Activated naive CD4-positive, alpha-beta T cell treated with anti-CD3 and anti-CD28 coated beads, Interleukin-2, amount 50 U/mL, for 72 hours (primary cell): ENCODE measurements at regions not wholly inside any gene's neighbourhood (a gene's known extent, or its start where the extent isn't known, plus 50 kb on each side); places are given as distances from the start of the nearest gene placed in this dataset.

Source experiments
- ATAC-seq, 2 donors: fragments of 150-1000 bp; cut with Tn5 transposase; 2 replicates each; pipeline ENCODE4 v1.10.0; 2021; ENCODE audit warnings: mild to moderate bottlenecking in 2 of 2, moderate library complexity in 2 of 2
- DNase-seq, 2 donors: peaks; one replicate each; pipeline ENCODE4 v3.0.0; 2021 to 2022; ENCODE audit warnings: low spot score in 2 of 2
- H3K27ac Mint-ChIP-seq, 2 donors: one replicate each; pipeline ENCODE4 v1.8.0; 2022; ENCODE audit warnings: mild to moderate bottlenecking in 2 of 2, mixed read lengths in 2 of 2
- H3K36me3 Mint-ChIP-seq, 2 donors: one replicate each; pipeline ENCODE4 v1.8.0; 2022; ENCODE audit warnings: mixed read lengths in 2 of 2
- H3K9me3 Mint-ChIP-seq, 2 donors: one replicate each; pipeline ENCODE4 v1.8.0; 2022; ENCODE audit warnings: mixed read lengths in 2 of 2

DNA sequence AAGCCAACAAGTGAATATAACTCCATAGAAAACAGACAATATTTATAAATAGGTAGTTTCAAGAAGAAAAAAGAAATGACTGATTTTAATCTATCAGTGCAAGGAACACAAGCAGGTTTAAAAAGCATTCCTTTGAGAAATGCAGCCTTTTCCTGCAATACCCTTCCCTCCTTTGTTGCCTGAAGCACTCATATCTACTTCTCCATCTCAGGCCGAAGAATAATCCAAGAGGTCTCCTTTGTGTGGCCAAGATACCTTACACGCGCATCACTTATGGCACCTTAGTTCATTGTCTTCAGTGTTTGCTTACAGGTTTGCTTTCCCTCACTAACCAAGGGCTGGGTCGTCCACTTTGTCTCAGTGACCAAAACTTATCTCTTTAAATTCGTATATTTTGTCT lies 93.0 kb downstream of the MAIP1 start:
- no peak for ATAC-seq
- Mint-ChIP-seq H3K27ac (no peak overlapping the region), H3K36me3 (peaks cover 0 to 24% of the 10 kb centered on the region in 2 donors), H3K9me3 (peaks cover 14 to 17% of the 10 kb centered on the region in 2 donors)
- no peak for DNase-seq

DNA sequence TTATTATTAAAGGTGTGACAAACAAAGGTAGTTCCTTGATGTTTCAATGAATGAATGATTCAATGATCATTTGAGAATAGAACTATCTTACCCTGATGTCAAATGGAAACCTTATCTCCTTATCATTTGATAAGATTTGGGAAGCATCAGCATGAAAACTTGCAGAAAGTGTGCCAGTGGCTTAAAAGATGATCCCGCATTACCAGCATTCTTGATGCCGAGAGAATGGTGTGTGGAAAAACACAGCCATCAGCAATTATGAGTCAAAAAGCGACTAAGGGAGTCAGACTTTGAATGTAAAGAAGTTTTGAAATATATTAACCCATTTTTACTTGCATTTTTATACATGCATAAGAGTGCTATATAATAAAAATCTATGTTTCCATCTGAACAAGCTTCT lies 93.7 kb downstream of the MAIP1 start:
- H3K36me3 Mint-ChIP-seq = peaks cover 0 to 23% of the 10 kb centered on the region in 2 donors
- ATAC-seq = no peak
- H3K9me3 Mint-ChIP-seq = peaks cover 13 to 17% of the 10 kb centered on the region in 2 donors
- H3K27ac Mint-ChIP-seq = no peak overlapping the region
- DNase-seq = no peak

DNA sequence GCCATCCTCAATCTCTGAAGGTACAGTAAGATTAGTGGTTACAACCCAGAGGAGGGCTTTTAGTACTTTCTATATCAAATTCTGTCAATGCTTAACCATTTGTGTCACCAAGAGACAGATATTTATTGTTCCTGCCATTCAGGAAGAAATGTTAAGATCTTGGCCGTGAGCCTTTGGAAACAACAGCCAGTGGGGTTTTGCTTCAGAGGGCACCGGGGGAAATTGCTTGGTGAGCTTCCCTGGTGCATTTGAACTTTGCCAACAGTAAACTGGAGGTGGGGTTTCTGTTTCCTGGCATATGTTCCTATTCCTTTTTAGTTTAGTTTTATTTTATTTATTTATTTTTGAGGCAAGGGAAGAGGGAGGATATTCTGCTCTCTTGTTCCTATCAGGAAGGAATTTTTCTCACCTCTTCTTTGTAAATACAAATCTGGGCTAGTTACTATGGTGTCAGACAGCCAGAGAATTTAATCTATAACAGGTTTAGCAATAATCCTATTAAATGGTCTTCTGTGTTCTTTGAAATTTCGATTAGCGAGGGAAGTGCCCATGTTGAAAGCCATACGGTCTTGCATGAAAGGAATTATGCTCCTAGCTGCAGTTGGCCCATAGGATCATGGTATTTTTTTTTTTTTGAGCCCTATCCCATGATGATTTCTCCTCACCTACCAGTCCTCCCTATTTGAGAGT lies 95.7 kb downstream of the MAIP1 start:
- H3K9me3 Mint-ChIP-seq = peaks cover 5 to 6% of the 10 kb centered on the region in 2 donors
- peaks cover 0 to 7% of the 10 kb centered on the region in 2 donors for H3K36me3 Mint-ChIP-seq
- no peak overlapping the region for H3K27ac Mint-ChIP-seq
- DNase-seq (no peak), ATAC-seq (no peak)

DNA sequence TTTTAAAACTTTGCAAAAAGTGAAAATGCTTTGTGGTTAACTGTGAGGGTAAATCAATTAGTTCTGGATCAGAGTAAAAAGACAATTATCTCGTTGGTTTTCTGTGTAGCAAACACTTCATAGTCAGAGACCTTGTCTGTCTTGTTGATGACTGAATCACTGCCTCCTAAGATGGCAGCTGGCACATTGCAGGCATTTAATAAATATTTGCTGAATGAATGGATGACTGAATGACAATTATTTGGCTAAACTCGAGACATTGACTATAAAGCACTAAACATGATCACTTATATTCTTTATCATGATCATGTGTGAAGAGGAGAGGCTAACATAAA lies 96.2 kb downstream of the MAIP1 start:
- Mint-ChIP-seq H3K36me3 (peaks cover 3 to 5% of the 10 kb centered on the region in 2 donors), H3K27ac (no peak overlapping the region), H3K9me3 (peaks cover 3 to 6% of the 10 kb centered on the region in 2 donors)
- DNase-seq (no peak), ATAC-seq (no peak)

DNA sequence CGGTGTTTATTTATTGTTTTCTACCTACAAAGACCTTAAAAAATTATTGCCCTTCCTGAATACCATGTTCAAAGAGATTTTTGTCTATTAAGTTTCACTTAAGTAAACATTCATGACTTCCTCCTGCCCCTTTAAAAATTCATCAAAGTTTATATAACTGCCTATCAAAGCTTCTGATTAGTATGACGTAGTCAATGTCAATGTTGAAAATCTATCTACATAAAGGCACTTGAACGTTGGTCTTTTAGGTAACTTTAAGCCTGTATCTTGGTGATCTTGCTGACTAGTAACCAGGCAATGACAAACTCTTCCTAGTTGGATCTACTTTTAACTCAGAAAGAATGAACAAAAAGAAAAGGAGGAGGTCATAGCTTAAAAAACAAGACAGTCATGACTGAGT lies 97.2 kb downstream of the MAIP1 start:
- Mint-ChIP-seq H3K36me3 (peaks cover 4% of the 10 kb centered on the region in 2 donors), H3K27ac (no peak overlapping the region), H3K9me3 (peaks cover 0 to 5% of the 10 kb centered on the region in 2 donors)
- no peak for ATAC-seq
- DNase-seq = no peak

- DNase-seq (no peak), ATAC-seq (no peak)
- Mint-ChIP-seq H3K36me3 (peaks cover 4% of the 10 kb centered on the region in 2 donors), H3K9me3 (peaks cover 0 to 5% of the 10 kb centered on the region in 2 donors), H3K27ac (no peak overlapping the region)
These were observed 99.5 kb downstream of the MAIP1 start for GRCh38 chr2:200054681-200055468.

DNA sequence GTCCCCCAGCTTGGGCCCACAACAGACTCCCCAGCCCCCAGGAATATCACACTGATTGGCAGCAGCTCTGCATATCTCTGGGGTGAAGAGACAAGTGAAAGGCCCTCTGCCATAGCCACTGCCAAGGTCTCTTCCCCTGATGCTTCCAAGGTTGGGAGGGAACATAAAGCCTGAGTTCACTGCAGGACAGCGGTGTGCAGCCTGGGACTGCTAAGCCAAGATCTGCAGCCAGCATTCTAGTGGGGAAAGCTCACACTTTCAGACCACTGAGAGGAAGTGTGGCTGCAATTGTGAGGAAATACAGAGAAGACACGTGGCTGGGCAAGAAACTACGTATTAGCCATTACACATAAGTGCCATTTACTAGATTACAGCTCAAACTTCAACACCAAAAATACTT lies 100.7 kb downstream of the MAIP1 start:
- DNase-seq = no peak
- peaks cover 4% of the 10 kb centered on the region in 2 donors for H3K36me3 Mint-ChIP-seq
- no peak for ATAC-seq
- no peak overlapping the region for H3K27ac Mint-ChIP-seq
- H3K9me3 Mint-ChIP-seq = peaks cover 0 to 5% of the 10 kb centered on the region in 2 donors

- no peaks in the 10 kb centered on the region for H3K9me3 Mint-ChIP-seq
- H3K27ac Mint-ChIP-seq = no peak overlapping the region
- no peaks in the 10 kb centered on the region for H3K36me3 Mint-ChIP-seq
- ATAC-seq (no peak), DNase-seq (no peak)
These were observed 107.8 kb downstream of the MAIP1 start for GRCh38 chr2:200063155-200063554.

GRCh38 chr2:200064879-200065278 lies 109.5 kb downstream of the MAIP1 start:
- no peaks in the 10 kb centered on the region for H3K9me3 Mint-ChIP-seq
- no peaks in the 10 kb centered on the region for H3K36me3 Mint-ChIP-seq
- no peak for ATAC-seq
- H3K27ac Mint-ChIP-seq = no peak overlapping the region
- DNase-seq = no peak

- H3K27ac Mint-ChIP-seq = no peak overlapping the region
- ATAC-seq = no peak
These were observed 110.1 kb downstream of the MAIP1 start for GRCh38 chr2:200065477-200065876.

DNA sequence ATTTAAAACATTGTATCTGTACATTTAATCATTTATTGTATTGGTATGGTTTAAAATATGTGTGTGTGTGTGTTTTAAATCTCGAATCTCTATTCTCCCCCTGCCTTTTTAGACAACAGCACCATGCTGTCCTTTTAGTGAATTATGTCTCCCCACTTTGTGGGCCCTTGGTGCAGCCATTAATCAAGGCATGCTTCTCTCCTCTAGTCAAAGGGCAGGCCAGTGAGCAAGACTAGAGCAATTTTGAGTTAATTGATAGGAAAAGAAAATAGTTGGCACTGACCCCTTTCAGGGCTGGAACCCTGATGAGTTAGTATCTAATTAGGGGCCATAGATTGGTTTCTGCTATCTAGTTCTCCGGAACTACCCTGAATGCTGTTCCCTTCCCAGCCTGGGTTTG lies 111.0 kb downstream of the MAIP1 start:
- no peak overlapping the region for H3K27ac Mint-ChIP-seq
- peaks cover 0 to 3% of the 10 kb centered on the region in 2 donors for H3K9me3 Mint-ChIP-seq
- ATAC-seq = no peak
- peaks cover 0 to 1% of the 10 kb centered on the region in 2 donors for H3K36me3 Mint-ChIP-seq
- DNase-seq = no peak

More at GRCh38 chr2:200065477-200065876, 110.1 kb downstream of the MAIP1 start:
- Mint-ChIP-seq H3K9me3 (no peaks in the 10 kb centered on the region), H3K36me3 (no peaks in the 10 kb centered on the region)
- DNase-seq = no peak

DNA sequence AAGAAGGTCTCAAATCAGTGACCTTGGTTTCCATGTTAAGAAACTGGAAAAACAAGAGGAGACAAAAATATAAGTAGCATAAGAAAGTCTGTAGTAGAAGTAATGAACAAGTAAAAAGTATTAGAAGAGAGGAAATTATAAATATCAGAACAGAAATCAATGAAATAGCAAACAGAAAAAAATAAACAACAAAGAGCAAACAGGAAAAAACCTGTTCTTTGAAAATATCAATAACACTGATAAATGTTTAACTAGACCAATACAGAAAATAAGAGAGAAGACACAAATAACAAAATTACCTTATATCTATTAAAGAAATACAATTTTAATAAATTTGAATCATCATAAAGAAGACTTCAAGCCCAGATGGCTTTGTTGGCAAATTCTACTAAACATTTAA lies 113.3 kb downstream of the MAIP1 start:
- DNase-seq = no peak
- ATAC-seq = no peak
- Mint-ChIP-seq H3K9me3 (peaks cover 4 to 12% of the 10 kb centered on the region in 2 donors), H3K36me3 (peaks cover 0 to 13% of the 10 kb centered on the region in 2 donors), H3K27ac (no peak overlapping the region)

- peaks cover 0 to 1% of the 10 kb centered on the region in 2 donors for H3K9me3 Mint-ChIP-seq
- no peak overlapping the region for H3K27ac Mint-ChIP-seq
- no peak for ATAC-seq
- no peak for DNase-seq
- peaks cover 0 to 3% of the 10 kb centered on the region in 2 donors for H3K36me3 Mint-ChIP-seq
These were observed 121.8 kb downstream of the MAIP1 start for GRCh38 chr2:200077210-200077650.

- Mint-ChIP-seq H3K9me3 (no peaks in the 10 kb centered on the region), H3K27ac (no peak overlapping the region), H3K36me3 (no peaks in the 10 kb centered on the region)
- ATAC-seq = no peak
- no peak for DNase-seq
These were observed 122.5 kb downstream of the MAIP1 start for GRCh38 chr2:200077838-200078237.

DNA sequence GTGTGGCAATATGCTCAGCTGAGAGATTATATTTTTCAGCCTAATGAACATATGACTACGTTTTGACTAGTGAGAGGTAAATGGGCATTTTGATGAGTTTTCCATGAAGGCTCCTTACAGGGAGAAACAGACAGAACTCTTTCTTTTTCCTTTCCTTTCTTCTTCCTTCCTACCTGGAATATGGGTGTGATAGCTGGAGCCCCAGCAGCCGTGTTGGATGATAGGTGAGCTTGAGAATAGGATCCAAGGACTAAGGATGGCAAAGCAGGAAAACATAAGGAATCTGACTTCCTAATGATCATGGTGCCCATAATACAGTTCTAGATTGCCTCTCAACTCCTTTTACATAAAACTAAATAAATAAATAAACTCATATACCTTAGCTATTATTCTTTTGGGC lies 124.0 kb downstream of the MAIP1 start:
- H3K9me3 Mint-ChIP-seq = no peaks in the 10 kb centered on the region
- no peak for DNase-seq

GRCh38 chr2:200081236-200081635 lies 125.9 kb downstream of the MAIP1 start:
- no peaks in the 10 kb centered on the region for H3K9me3 Mint-ChIP-seq
- H3K27ac Mint-ChIP-seq = no peak overlapping the region
- no peak for DNase-seq
- H3K36me3 Mint-ChIP-seq = no peaks in the 10 kb centered on the region
- no peak for ATAC-seq

More for the DNA sequence above, 124.0 kb downstream of the MAIP1 start:
- no peaks in the 10 kb centered on the region for H3K36me3 Mint-ChIP-seq
- H3K27ac Mint-ChIP-seq = no peak overlapping the region
- ATAC-seq = no peak

GRCh38 chr2:200081811-200082210 lies 126.4 kb downstream of the MAIP1 start:
- Mint-ChIP-seq H3K27ac (no peak overlapping the region), H3K9me3 (no peaks in the 10 kb centered on the region), H3K36me3 (no peaks in the 10 kb centered on the region)
- ATAC-seq (no peak), DNase-seq (no peak)

- Mint-ChIP-seq H3K9me3 (no peaks in the 10 kb centered on the region), H3K36me3 (no peaks in the 10 kb centered on the region), H3K27ac (no peak overlapping the region)
- DNase-seq = no peak
- ATAC-seq = no peak
These were observed 128.7 kb downstream of the MAIP1 start for GRCh38 chr2:200084036-200084435.
